ENCODE measurements at regions not wholly inside any gene's neighbourhood (a gene's known extent, or its start where the extent isn't known, plus 50 kb on each side); places are given as distances from the start of the nearest gene placed in this dataset.

DNA sequence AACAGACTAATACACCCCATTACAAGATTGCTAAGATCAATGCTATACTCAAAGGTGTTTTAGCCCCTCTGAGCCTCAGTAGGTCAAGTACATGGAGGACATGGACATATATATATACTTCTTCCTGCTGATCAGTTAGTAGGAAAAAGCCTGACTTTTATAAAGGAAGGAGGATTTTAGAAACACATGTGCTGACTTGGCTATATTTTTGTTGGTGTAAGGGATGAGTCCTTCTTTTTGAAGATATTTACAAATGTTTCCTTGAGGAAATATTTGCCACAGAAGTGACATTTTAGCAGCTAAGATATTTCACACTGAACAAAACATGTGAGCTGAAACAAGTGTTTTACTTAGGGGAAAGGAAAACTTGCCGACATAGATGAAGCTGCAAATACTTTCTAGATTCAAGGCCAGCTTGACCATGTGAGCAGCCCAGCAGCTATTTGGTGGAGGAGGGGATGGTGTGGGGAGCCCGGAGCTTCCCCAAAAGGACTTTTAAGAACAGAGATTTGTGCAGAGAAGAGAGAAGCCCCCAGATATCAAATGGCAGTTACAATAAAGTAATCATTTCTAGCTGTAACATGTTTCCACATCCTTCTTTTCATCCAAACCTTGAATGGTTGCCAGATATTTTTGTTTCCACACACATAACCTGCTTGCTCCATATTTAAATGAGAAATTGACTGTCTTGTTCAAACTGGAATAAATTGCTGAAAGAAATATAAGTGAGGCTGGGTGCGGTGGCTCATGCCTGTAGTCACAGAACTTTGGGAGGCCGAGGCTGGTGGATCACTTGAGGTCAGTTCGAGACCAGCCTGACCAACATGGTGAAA, 111.7 kb upstream of the NR2F2 start:
- no peak for FAIRE-seq
- peak; percentile 59 for DNase-seq (ENCODE audit: low read depth)
- TF ChIP-seq CTCF (IDR thresholded peaks at IDR 0.05; ENCODE audit: insufficient read depth, low read length, severe bottlenecking): no peak

DNA sequence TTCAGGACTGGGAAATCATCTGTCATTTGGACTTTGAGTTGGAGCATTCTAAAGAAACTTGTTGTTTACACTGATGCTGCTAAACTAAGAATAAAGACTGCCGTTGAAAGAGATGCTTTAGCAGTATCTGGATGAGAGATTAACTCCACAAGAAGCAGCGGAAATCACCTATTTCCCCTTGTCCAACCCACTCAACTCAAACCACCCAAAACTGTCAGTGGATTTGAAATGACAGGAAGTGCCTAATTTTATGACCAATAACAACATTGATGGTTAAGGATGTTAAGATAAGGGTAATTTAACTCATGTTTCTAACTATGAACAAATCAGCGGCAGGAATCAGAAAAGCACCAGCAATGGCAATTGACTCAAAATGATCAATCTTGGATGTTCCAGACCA, 110.8 kb upstream of the NR2F2 start:
- Histone ChIP-seq H3K27me3 (ENCODE audit: control insufficient read depth, insufficient read depth, low read length) (no peaks in the 10 kb centered on the region), H3K36me3 (ENCODE audit: control insufficient read depth, insufficient read depth, low read length) (no peaks in the 10 kb centered on the region), H3K4me3 (ENCODE audit: low read depth, low read length) (no peak overlapping the region)
- TF ChIP-seq CTCF (IDR thresholded peaks at IDR 0.05; ENCODE audit: insufficient read depth, low read length, severe bottlenecking): no peak
- no peak for DNase-seq (ENCODE audit: low read depth)
- no peak for FAIRE-seq

More for the DNA sequence above, 111.7 kb upstream of the NR2F2 start:
- no peak overlapping the region for H3K4me3 ChIP-seq (ENCODE audit: low read depth, low read length)
- no peaks in the 10 kb centered on the region for H3K36me3 ChIP-seq (ENCODE audit: control insufficient read depth, insufficient read depth, low read length)
- no peaks in the 10 kb centered on the region for H3K27me3 ChIP-seq (ENCODE audit: control insufficient read depth, insufficient read depth, low read length)

DNA sequence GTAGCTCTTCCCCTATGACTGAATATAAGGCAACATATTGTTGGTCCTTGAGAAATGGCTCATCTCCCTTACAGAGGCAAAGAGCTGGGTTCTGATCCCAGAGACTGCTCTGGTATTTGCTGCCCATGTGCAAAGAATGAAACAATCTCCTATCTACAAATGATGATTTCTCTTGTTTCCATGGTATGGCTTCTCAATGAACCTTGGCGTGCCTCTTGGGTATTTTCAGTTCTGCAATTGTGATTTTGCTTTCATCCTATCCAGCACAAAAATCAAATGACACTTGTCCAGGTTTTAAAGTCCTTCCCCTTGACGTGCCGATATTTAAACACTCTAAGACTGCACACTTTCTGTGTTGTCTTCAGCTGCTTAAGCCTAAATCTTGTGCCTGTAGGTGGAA, 109.8 kb upstream of the NR2F2 start:
- DNase-seq (ENCODE audit: low read depth): no peak
- FAIRE-seq: no peak
- H3K27me3 ChIP-seq (ENCODE audit: control insufficient read depth, insufficient read depth, low read length): no peaks in the 10 kb centered on the region
- TF ChIP-seq CTCF (IDR thresholded peaks at IDR 0.05; ENCODE audit: insufficient read depth, low read length, severe bottlenecking): no peak
- no peak overlapping the region for H3K4me3 ChIP-seq (ENCODE audit: low read depth, low read length)
- no peaks in the 10 kb centered on the region for H3K36me3 ChIP-seq (ENCODE audit: control insufficient read depth, insufficient read depth, low read length)

- no peak for FAIRE-seq
- H3K27me3 ChIP-seq (ENCODE audit: control insufficient read depth, insufficient read depth, low read length): no peaks in the 10 kb centered on the region
- no peak for TF ChIP-seq CTCF (IDR thresholded peaks at IDR 0.05; ENCODE audit: insufficient read depth, low read length, severe bottlenecking)
Measured at GRCh38 chr15:96222981-96223380, 107.5 kb upstream of the NR2F2 start.

DNA sequence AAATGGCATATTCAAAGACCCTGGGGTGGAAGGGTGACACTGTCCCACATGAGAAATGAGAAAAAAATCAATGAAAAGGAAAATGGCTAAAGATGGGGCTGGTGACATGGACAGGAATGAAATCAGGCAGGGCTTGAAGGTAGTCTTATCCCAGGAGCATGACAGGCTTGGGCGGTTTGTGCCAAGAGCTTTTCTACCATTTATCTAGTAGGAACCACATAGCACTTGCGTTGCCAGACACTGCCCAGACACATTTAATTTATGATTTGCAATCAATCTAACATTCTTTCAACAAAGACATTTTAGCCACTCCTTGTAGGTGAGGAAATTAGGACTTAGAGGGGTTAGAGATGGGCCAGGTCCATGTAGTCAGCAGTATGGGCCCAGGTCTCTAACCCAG, 106.6 kb upstream of the NR2F2 start:
- TF ChIP-seq CTCF (IDR thresholded peaks at IDR 0.05; ENCODE audit: insufficient read depth, low read length, severe bottlenecking): no peak
- Histone ChIP-seq H3K27me3 (ENCODE audit: control insufficient read depth, insufficient read depth, low read length) (no peaks in the 10 kb centered on the region), H3K36me3 (ENCODE audit: control insufficient read depth, insufficient read depth, low read length) (no peaks in the 10 kb centered on the region), H3K4me3 (ENCODE audit: low read depth, low read length) (no peak overlapping the region)
- peak; percentile 7 for FAIRE-seq
- no peak for DNase-seq (ENCODE audit: low read depth)

More at GRCh38 chr15:96222981-96223380, 107.5 kb upstream of the NR2F2 start:
- no peak for DNase-seq (ENCODE audit: low read depth)
- Histone ChIP-seq H3K4me3 (ENCODE audit: low read depth, low read length) (no peak overlapping the region), H3K36me3 (ENCODE audit: control insufficient read depth, insufficient read depth, low read length) (no peaks in the 10 kb centered on the region)
